ENCODE measurements at regions not wholly inside any gene's neighbourhood (a gene's known extent, or its start where the extent isn't known, plus 50 kb on each side); places are given as distances from the start of the nearest gene placed in this dataset.

DNA sequence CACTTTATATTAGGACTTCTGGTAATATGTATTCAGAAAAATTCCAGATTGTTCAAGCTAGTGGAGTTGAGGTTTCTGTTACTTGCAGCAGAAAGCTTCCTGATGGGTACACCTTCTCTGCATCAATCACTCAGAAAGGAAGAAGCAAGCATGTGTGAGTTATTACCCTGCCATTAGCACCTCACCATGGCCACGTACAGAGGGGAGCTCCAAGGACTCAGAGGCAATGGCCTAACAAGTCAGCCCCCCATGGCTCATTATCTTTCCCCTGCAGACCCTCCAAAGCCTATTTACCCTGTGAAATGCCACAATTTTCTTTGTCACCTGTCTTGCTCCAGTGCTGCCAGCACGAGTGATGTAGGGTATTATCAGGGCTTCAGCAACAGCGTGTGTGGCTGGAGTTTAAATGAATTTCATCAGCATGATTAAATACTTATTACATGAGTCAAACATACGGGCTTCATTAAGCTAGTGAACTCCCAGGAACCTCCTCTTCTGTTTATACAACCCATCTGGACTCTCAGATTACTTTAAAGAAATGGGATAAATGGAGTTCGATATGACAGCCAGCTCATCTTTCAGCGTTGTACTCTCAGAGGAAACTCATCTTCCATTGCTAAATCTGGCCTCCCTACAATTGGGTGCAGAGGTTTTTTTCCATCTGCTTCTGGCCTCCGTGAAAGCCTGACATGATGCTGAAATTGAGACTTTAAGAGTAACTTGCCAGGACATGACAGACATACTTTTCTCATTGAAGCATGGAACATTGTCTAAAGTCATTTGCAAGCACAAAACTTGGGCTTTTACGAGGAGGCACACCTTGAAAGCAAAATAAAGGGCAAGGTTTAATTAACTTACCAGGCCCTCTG, 135.9 kb downstream of the TMEM30B start:
- TF ChIP-seq, protein P1, sequence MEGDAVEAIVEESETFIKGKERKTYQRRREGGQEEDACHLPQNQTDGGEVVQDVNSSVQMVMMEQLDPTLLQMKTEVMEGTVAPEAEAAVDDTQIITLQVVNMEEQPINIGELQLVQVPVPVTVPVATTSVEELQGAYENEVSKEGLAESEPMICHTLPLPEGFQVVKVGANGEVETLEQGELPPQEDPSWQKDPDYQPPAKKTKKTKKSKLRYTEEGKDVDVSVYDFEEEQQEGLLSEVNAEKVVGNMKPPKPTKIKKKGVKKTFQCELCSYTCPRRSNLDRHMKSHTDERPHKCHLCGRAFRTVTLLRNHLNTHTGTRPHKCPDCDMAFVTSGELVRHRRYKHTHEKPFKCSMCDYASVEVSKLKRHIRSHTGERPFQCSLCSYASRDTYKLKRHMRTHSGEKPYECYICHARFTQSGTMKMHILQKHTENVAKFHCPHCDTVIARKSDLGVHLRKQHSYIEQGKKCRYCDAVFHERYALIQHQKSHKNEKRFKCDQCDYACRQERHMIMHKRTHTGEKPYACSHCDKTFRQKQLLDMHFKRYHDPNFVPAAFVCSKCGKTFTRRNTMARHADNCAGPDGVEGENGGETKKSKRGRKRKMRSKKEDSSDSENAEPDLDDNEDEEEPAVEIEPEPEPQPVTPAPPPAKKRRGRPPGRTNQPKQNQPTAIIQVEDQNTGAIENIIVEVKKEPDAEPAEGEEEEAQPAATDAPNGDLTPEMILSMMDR (IDR thresholded peaks at IDR 0.05), result no peak
- peak in 2 of 4 donors; percentile 26 to 44 for TF ChIP-seq POLR2AphosphoS5 (IDR thresholded peaks at IDR 0.05)

Measured in sigmoid colon (tissue), 4 donors.